ENCODE measurements at regions not wholly inside any gene's neighbourhood (a gene's known extent, or its start where the extent isn't known, plus 50 kb on each side); places are given as distances from the start of the nearest gene placed in this dataset.

GRCh38 chr11:96885912-96886311, 496.1 kb downstream of the JRKL start:
- no peak for DNase-seq
- no peak overlapping the region for H2BK15ac ChIP-seq (replicated peaks; ENCODE audit: low read depth)
- no peak overlapping the region for H3K56ac ChIP-seq (ENCODE audit: low read length)
- no peak overlapping the region for H3K18ac ChIP-seq (ENCODE audit: low read length)
- no peak overlapping the region for H3K4ac ChIP-seq (ENCODE audit: low read depth, low read length)
- no peak overlapping the region for H3K4me3 ChIP-seq (ENCODE audit: low read length)
- no peak overlapping the region for H4K8ac ChIP-seq (ENCODE audit: low read depth, low read length)
- no peaks in the 10 kb centered on the region for H3K79me2 ChIP-seq (ENCODE audit: control insufficient read depth, insufficient read depth, low read length)
- no peak overlapping the region for H3K9ac ChIP-seq (ENCODE audit: low read length)
- H3K27me3 ChIP-seq (ENCODE audit: insufficient read depth, low read length, poor library complexity) = no peaks in the 10 kb centered on the region
- H3K36me3 ChIP-seq (ENCODE audit: control insufficient read depth, insufficient read depth, low read length) = no peaks in the 10 kb centered on the region
- H3K4me1 ChIP-seq (ENCODE audit: control insufficient read depth, low read depth, low read length) = no peaks in the 10 kb centered on the region
- H3K23ac ChIP-seq (ENCODE audit: low read length) = no peak overlapping the region
- H2BK120ac ChIP-seq (ENCODE audit: low read depth, low read length) = no peak overlapping the region
- H4K5ac ChIP-seq (ENCODE audit: low read length) = no peak overlapping the region
- H3K27ac ChIP-seq (ENCODE audit: low read depth, low read length) = no peak overlapping the region
- no peak overlapping the region for H2AK5ac ChIP-seq (ENCODE audit: low read length)
- H2BK5ac ChIP-seq (ENCODE audit: low read length) = no peak overlapping the region
- H3K79me1 ChIP-seq (ENCODE audit: low read length) = no peaks in the 10 kb centered on the region
- no peak overlapping the region for H3K4me2 ChIP-seq (ENCODE audit: low read length)
- no CpG with 5 or more reads among the region's 2 CpGs for WGBS (ENCODE audit: extremely low coverage, insufficient coverage, low lambda C conversion rate)

DNA sequence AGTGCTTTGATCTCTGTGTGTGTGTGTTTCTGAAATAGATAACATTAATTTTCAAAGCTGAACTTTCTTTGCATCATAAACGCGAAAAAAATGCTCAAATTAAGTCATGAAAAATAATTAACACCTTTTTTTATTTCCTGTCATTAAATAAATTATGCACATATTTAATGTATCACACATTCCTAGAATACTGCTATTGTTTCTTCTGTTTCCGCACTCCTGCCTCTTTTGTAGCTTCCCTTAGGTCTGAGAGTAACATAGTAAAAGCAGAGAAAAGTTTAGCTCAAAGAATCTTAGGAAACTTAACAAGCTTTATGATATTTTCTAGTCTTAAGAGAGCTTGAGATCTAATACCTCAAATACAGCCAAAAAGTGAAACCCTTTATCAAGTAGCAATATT, 504.2 kb downstream of the JRKL start:
- no peak overlapping the region for H3K18ac ChIP-seq (ENCODE audit: low read length)
- H3K4me2 ChIP-seq (ENCODE audit: low read length) = no peak overlapping the region
- DNase-seq = peak; percentile 57
- H3K4me1 ChIP-seq (ENCODE audit: control insufficient read depth, low read depth, low read length) = no peaks in the 10 kb centered on the region
- H3K9ac ChIP-seq (ENCODE audit: low read length) = no peak overlapping the region
- H4K5ac ChIP-seq (ENCODE audit: low read length) = no peak overlapping the region
- H2BK15ac ChIP-seq (replicated peaks; ENCODE audit: low read depth) = no peak overlapping the region
- no peaks in the 10 kb centered on the region for H3K79me2 ChIP-seq (ENCODE audit: control insufficient read depth, insufficient read depth, low read length)
- H3K79me1 ChIP-seq (ENCODE audit: low read length) = no peaks in the 10 kb centered on the region
- H2AK5ac ChIP-seq (ENCODE audit: low read length) = no peak overlapping the region
- no peaks in the 10 kb centered on the region for H3K27me3 ChIP-seq (ENCODE audit: insufficient read depth, low read length, poor library complexity)
- no peak overlapping the region for H3K56ac ChIP-seq (ENCODE audit: low read length)
- H3K4me3 ChIP-seq (ENCODE audit: low read length) = no peak overlapping the region
- no peak overlapping the region for H3K27ac ChIP-seq (ENCODE audit: low read depth, low read length)
- no peak overlapping the region for H3K23ac ChIP-seq (ENCODE audit: low read length)
- no peak overlapping the region for H2BK120ac ChIP-seq (ENCODE audit: low read depth, low read length)
- H3K4ac ChIP-seq (ENCODE audit: low read depth, low read length) = no peak overlapping the region
- no peak overlapping the region for H2BK5ac ChIP-seq (ENCODE audit: low read length)
- H3K36me3 ChIP-seq (ENCODE audit: control insufficient read depth, insufficient read depth, low read length) = no peaks in the 10 kb centered on the region
- no CpG with 5 or more reads among the region's 3 CpGs for WGBS (ENCODE audit: extremely low coverage, insufficient coverage, low lambda C conversion rate)
- H4K8ac ChIP-seq (ENCODE audit: low read depth, low read length) = no peak overlapping the region

DNA sequence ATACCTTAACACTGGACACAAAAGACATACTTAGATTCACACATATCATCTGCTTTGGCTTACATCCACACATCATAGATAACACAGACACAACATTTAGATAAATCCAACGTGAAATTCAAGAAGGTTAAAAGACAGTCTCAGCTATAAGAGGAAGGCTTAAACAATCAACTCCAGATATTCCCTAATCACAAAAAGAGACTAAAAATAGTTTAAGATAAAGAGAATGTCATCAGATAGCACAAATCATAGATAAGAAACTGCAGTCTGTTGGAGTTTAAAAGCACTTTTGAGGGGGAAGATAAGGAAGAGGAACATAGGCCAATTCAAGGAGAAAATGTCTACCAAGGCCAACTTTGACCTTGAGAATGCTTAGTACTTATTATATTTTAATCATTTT, 504.8 kb downstream of the JRKL start:
- Histone ChIP-seq H3K79me1 (ENCODE audit: low read length) (no peaks in the 10 kb centered on the region), H3K23ac (ENCODE audit: low read length) (no peak overlapping the region), H4K8ac (ENCODE audit: low read depth, low read length) (no peak overlapping the region), H3K56ac (ENCODE audit: low read length) (no peak overlapping the region), H3K79me2 (ENCODE audit: control insufficient read depth, insufficient read depth, low read length) (no peaks in the 10 kb centered on the region), H3K18ac (ENCODE audit: low read length) (no peak overlapping the region), H2AK5ac (ENCODE audit: low read length) (no peak overlapping the region), H3K4me2 (ENCODE audit: low read length) (no peak overlapping the region), H2BK15ac (replicated peaks; ENCODE audit: low read depth) (no peak overlapping the region), H3K4ac (ENCODE audit: low read depth, low read length) (no peak overlapping the region), H3K27ac (ENCODE audit: low read depth, low read length) (no peak overlapping the region), H4K5ac (ENCODE audit: low read length) (no peak overlapping the region), H2BK5ac (ENCODE audit: low read length) (no peak overlapping the region), H3K4me1 (ENCODE audit: control insufficient read depth, low read depth, low read length) (no peaks in the 10 kb centered on the region), H2BK120ac (ENCODE audit: low read depth, low read length) (no peak overlapping the region), H3K4me3 (ENCODE audit: low read length) (no peak overlapping the region), H3K36me3 (ENCODE audit: control insufficient read depth, insufficient read depth, low read length) (no peaks in the 10 kb centered on the region), H3K9ac (ENCODE audit: low read length) (no peak overlapping the region), H3K27me3 (ENCODE audit: insufficient read depth, low read length, poor library complexity) (no peaks in the 10 kb centered on the region)
- DNase-seq = peak; percentile 81
- WGBS (ENCODE audit: extremely low coverage, insufficient coverage, low lambda C conversion rate) = no CpG with 5 or more reads among the region's 1 CpG

GRCh38 chr11:96899971-96900370, 510.2 kb downstream of the JRKL start:
- Histone ChIP-seq H3K18ac (ENCODE audit: low read length) (no peak overlapping the region), H3K4me2 (ENCODE audit: low read length) (no peak overlapping the region), H3K4me1 (ENCODE audit: control insufficient read depth, low read depth, low read length) (no peaks in the 10 kb centered on the region), H3K27me3 (ENCODE audit: insufficient read depth, low read length, poor library complexity) (no peaks in the 10 kb centered on the region), H3K23ac (ENCODE audit: low read length) (no peak overlapping the region), H2BK120ac (ENCODE audit: low read depth, low read length) (no peak overlapping the region), H2BK5ac (ENCODE audit: low read length) (no peak overlapping the region), H3K4ac (ENCODE audit: low read depth, low read length) (no peak overlapping the region), H3K79me2 (ENCODE audit: control insufficient read depth, insufficient read depth, low read length) (no peaks in the 10 kb centered on the region), H3K79me1 (ENCODE audit: low read length) (no peaks in the 10 kb centered on the region), H3K9ac (ENCODE audit: low read length) (no peak overlapping the region), H3K27ac (ENCODE audit: low read depth, low read length) (no peak overlapping the region), H2AK5ac (ENCODE audit: low read length) (no peak overlapping the region), H4K8ac (ENCODE audit: low read depth, low read length) (no peak overlapping the region), H2BK15ac (replicated peaks; ENCODE audit: low read depth) (no peak overlapping the region), H3K36me3 (ENCODE audit: control insufficient read depth, insufficient read depth, low read length) (no peaks in the 10 kb centered on the region), H3K56ac (ENCODE audit: low read length) (no peak overlapping the region), H3K4me3 (ENCODE audit: low read length) (no peak overlapping the region), H4K5ac (ENCODE audit: low read length) (no peak overlapping the region)
- WGBS (ENCODE audit: extremely low coverage, insufficient coverage, low lambda C conversion rate) = no CpG with 5 or more reads among the region's 5 CpGs
- DNase-seq = no peak

DNA sequence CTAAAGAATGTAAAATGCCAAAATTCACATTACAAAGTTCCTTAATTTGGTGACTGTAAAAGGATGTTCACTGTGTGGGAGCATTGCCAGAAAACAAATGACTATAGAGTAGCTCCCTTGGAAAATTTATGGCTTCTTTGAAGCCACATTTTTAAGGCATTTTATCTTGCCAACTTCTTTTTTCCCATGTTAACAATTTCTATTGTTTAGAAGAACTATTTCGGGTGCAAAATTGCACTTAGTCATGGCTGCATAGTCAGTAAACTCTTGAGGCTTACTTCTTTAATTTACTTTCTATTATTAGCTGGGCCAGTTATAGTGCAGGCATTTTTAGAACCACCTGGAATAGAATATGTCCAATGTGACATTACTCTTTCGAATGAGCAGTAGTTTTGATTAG, 515.3 kb downstream of the JRKL start:
- Histone ChIP-seq H2BK5ac (ENCODE audit: low read length) (no peak overlapping the region), H3K27ac (ENCODE audit: low read depth, low read length) (no peak overlapping the region), H3K4me3 (ENCODE audit: low read length) (no peak overlapping the region), H3K36me3 (ENCODE audit: control insufficient read depth, insufficient read depth, low read length) (no peaks in the 10 kb centered on the region), H4K5ac (ENCODE audit: low read length) (no peak overlapping the region), H3K4me1 (ENCODE audit: control insufficient read depth, low read depth, low read length) (no peaks in the 10 kb centered on the region), H2AK5ac (ENCODE audit: low read length) (no peak overlapping the region), H2BK120ac (ENCODE audit: low read depth, low read length) (no peak overlapping the region), H3K23ac (ENCODE audit: low read length) (no peak overlapping the region), H3K18ac (ENCODE audit: low read length) (no peak overlapping the region), H3K27me3 (ENCODE audit: insufficient read depth, low read length, poor library complexity) (no peaks in the 10 kb centered on the region), H2BK15ac (replicated peaks; ENCODE audit: low read depth) (no peak overlapping the region), H3K4me2 (ENCODE audit: low read length) (no peak overlapping the region), H3K9ac (ENCODE audit: low read length) (no peak overlapping the region), H3K56ac (ENCODE audit: low read length) (no peak overlapping the region), H3K79me2 (ENCODE audit: control insufficient read depth, insufficient read depth, low read length) (no peaks in the 10 kb centered on the region), H3K79me1 (ENCODE audit: low read length) (no peaks in the 10 kb centered on the region), H3K4ac (ENCODE audit: low read depth, low read length) (no peak overlapping the region), H4K8ac (ENCODE audit: low read depth, low read length) (no peak overlapping the region)
- no CpG with 5 or more reads among the region's 2 CpGs for WGBS (ENCODE audit: extremely low coverage, insufficient coverage, low lambda C conversion rate)
- DNase-seq = no peak

- Histone ChIP-seq H3K4me3 (ENCODE audit: low read length) (no peak overlapping the region), H3K9ac (ENCODE audit: low read length) (no peak overlapping the region), H4K8ac (ENCODE audit: low read depth, low read length) (no peak overlapping the region), H3K18ac (ENCODE audit: low read length) (no peak overlapping the region), H3K36me3 (ENCODE audit: control insufficient read depth, insufficient read depth, low read length) (no peaks in the 10 kb centered on the region), H3K56ac (ENCODE audit: low read length) (no peak overlapping the region), H2BK120ac (ENCODE audit: low read depth, low read length) (no peak overlapping the region), H3K27ac (ENCODE audit: low read depth, low read length) (no peak overlapping the region), H2AK5ac (ENCODE audit: low read length) (no peak overlapping the region), H2BK5ac (ENCODE audit: low read length) (no peak overlapping the region), H3K27me3 (ENCODE audit: insufficient read depth, low read length, poor library complexity) (no peaks in the 10 kb centered on the region), H4K5ac (ENCODE audit: low read length) (no peak overlapping the region), H3K79me1 (ENCODE audit: low read length) (no peaks in the 10 kb centered on the region), H3K4ac (ENCODE audit: low read depth, low read length) (no peak overlapping the region), H3K79me2 (ENCODE audit: control insufficient read depth, insufficient read depth, low read length) (no peaks in the 10 kb centered on the region), H3K4me2 (ENCODE audit: low read length) (no peak overlapping the region), H3K4me1 (ENCODE audit: control insufficient read depth, low read depth, low read length) (no peaks in the 10 kb centered on the region), H2BK15ac (replicated peaks; ENCODE audit: low read depth) (no peak overlapping the region), H3K23ac (ENCODE audit: low read length) (no peak overlapping the region)
- DNase-seq = no peak
Observed at GRCh38 chr11:96905663-96906062, 515.9 kb downstream of the JRKL start.

Measured in mesendoderm (in vitro differentiated cells).